ENCODE measurements at regions not wholly inside any gene's neighbourhood (a gene's known extent, or its start where the extent isn't known, plus 50 kb on each side); places are given as distances from the start of the nearest gene placed in this dataset.

GRCh38 chr7:41773756-41774155 lies 70.9 kb upstream of the INHBA start:
- TF ChIP-seq, protein P1, sequence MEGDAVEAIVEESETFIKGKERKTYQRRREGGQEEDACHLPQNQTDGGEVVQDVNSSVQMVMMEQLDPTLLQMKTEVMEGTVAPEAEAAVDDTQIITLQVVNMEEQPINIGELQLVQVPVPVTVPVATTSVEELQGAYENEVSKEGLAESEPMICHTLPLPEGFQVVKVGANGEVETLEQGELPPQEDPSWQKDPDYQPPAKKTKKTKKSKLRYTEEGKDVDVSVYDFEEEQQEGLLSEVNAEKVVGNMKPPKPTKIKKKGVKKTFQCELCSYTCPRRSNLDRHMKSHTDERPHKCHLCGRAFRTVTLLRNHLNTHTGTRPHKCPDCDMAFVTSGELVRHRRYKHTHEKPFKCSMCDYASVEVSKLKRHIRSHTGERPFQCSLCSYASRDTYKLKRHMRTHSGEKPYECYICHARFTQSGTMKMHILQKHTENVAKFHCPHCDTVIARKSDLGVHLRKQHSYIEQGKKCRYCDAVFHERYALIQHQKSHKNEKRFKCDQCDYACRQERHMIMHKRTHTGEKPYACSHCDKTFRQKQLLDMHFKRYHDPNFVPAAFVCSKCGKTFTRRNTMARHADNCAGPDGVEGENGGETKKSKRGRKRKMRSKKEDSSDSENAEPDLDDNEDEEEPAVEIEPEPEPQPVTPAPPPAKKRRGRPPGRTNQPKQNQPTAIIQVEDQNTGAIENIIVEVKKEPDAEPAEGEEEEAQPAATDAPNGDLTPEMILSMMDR (IDR thresholded peaks at IDR 0.05 in 8 of 11, conservative IDR thresholded peaks at IDR 0.05 in 3 of 11) = no peak
- TF ChIP-seq POLR2AphosphoS5 (IDR thresholded peaks at IDR 0.05) = no peak

Measured in spleen (tissue), 7 donors.